Large intestine (tissue), 3 donors: ENCODE measurements at regions not wholly inside any gene's neighbourhood (a gene's known extent, or its start where the extent isn't known, plus 50 kb on each side); places are given as distances from the start of the nearest gene placed in this dataset.

ENCODE experiments used
- DNase-seq, 2 donors: peaks; one replicate each; pipeline versions ENCODE4 v3.0.0 to v3.0.0-alpha.2; 2013
- H3K27ac ChIP-seq: one replicate; pipeline ENCODE4 v1.5.1; 2013; ENCODE audit warnings: low read length
- H3K27me3 ChIP-seq: 2 replicates; pipeline ENCODE4 v1.6.1; 2013; ENCODE audit warnings: low read length; ENCODE audit not compliant: control insufficient read depth, insufficient read depth
- H3K36me3 ChIP-seq: 2 replicates; pipeline ENCODE4 v1.6.1; 2013; ENCODE audit warnings: low read length; ENCODE audit not compliant: control insufficient read depth, insufficient read depth
- H3K4me1 ChIP-seq: one replicate; pipeline ENCODE4 v1.6.1; 2013; ENCODE audit warnings: low read length; ENCODE audit not compliant: control insufficient read depth, insufficient read depth
- H3K4me3 ChIP-seq: one replicate; pipeline ENCODE4 v1.5.1; 2013; ENCODE audit warnings: low read length
- H3K9me3 ChIP-seq: one replicate; pipeline ENCODE4 v1.6.1; 2013; ENCODE audit warnings: mild to moderate bottlenecking, low read depth, low read length, moderate library complexity; ENCODE audit not compliant: control insufficient read depth
- WGBS: methylation state at CpG from one replicate; pipeline ENCODE4 v1.1.5; 2013; ENCODE audit warnings: low lambda C conversion rate; ENCODE audit not compliant: insufficient coverage; 5-methylcytosine and 5-hydroxymethylcytosine counted together

GRCh38 chr14:104519721-104520120 is 59.8 kb upstream of the C14orf180 start:
- Histone ChIP-seq H3K4me3 (no peak overlapping the region), H3K9me3 (peaks cover 4% of the 10 kb centered on the region), H3K27ac (no peak overlapping the region), H3K27me3 (no peaks in the 10 kb centered on the region), H3K36me3 (no peaks in the 10 kb centered on the region), H3K4me1 (no peaks in the 10 kb centered on the region)
- no CpG with 5 or more reads among the region's 8 CpGs for WGBS
- DNase-seq, result no peak

GRCh38 chr14:104520620-104521410 is 58.7 kb upstream of the C14orf180 start:
- no peak for DNase-seq
- no CpG with 5 or more reads among the region's 13 CpGs for WGBS

GRCh38 chr14:104521816-104522745 is 57.5 kb upstream of the C14orf180 start:
- H3K4me1 ChIP-seq, result no peaks in the 10 kb centered on the region
- WGBS, result no CpG with 5 or more reads among the region's 8 CpGs
- no peak overlapping the region for H3K4me3 ChIP-seq
- DNase-seq, result no peak
- no peak overlapping the region for H3K27ac ChIP-seq
- no peaks in the 10 kb centered on the region for H3K27me3 ChIP-seq
- peaks cover 10% of the 10 kb centered on the region for H3K9me3 ChIP-seq
- no peaks in the 10 kb centered on the region for H3K36me3 ChIP-seq

More at GRCh38 chr14:104520620-104521410, 58.7 kb upstream of the C14orf180 start:
- H3K36me3 ChIP-seq, result no peaks in the 10 kb centered on the region
- no peaks in the 10 kb centered on the region for H3K27me3 ChIP-seq
- H3K4me3 ChIP-seq, result no peak overlapping the region
- no peak overlapping the region for H3K27ac ChIP-seq
- H3K9me3 ChIP-seq, result peaks cover 4% of the 10 kb centered on the region
- H3K4me1 ChIP-seq, result no peaks in the 10 kb centered on the region

GRCh38 chr14:104522926-104523545 is 56.5 kb upstream of the C14orf180 start:
- WGBS, result no CpG with 5 or more reads among the region's 13 CpGs
- H3K9me3 ChIP-seq, result peaks cover 12% of the 10 kb centered on the region
- H3K4me3 ChIP-seq, result no peak overlapping the region
- no peaks in the 10 kb centered on the region for H3K36me3 ChIP-seq
- no peak for DNase-seq
- no peaks in the 10 kb centered on the region for H3K4me1 ChIP-seq
- H3K27ac ChIP-seq, result no peak overlapping the region
- H3K27me3 ChIP-seq, result no peaks in the 10 kb centered on the region

GRCh38 chr14:104523546-104523935 is 56.0 kb upstream of the C14orf180 start:
- WGBS, result no CpG with 5 or more reads among the region's 7 CpGs
- Histone ChIP-seq H3K4me1 (no peaks in the 10 kb centered on the region), H3K4me3 (no peak overlapping the region), H3K36me3 (no peaks in the 10 kb centered on the region), H3K27me3 (no peaks in the 10 kb centered on the region), H3K9me3 (peaks cover 14% of the 10 kb centered on the region), H3K27ac (no peak overlapping the region)
- no peak for DNase-seq

GRCh38 chr14:104524726-104525125 is 54.8 kb upstream of the C14orf180 start:
- no peaks in the 10 kb centered on the region for H3K4me1 ChIP-seq
- peaks cover 16% of the 10 kb centered on the region for H3K9me3 ChIP-seq
- no peaks in the 10 kb centered on the region for H3K27me3 ChIP-seq
- H3K4me3 ChIP-seq, result no peak overlapping the region
- no peak for DNase-seq
- no peak overlapping the region for H3K27ac ChIP-seq
- WGBS, result no CpG with 5 or more reads among the region's 9 CpGs
- H3K36me3 ChIP-seq, result no peaks in the 10 kb centered on the region

GRCh38 chr14:104526723-104527645 is 52.6 kb upstream of the C14orf180 start:
- peaks cover 16% of the 10 kb centered on the region for H3K9me3 ChIP-seq
- no peaks in the 10 kb centered on the region for H3K36me3 ChIP-seq
- H3K4me1 ChIP-seq, result no peaks in the 10 kb centered on the region
- H3K27ac ChIP-seq, result no peak overlapping the region
- H3K4me3 ChIP-seq, result no peak overlapping the region
- H3K27me3 ChIP-seq, result no peaks in the 10 kb centered on the region
- DNase-seq, result no peak
- 81% methylated on average over 3 of the region's 5 CpGs for WGBS

GRCh38 chr14:104527857-104528459 is 51.6 kb upstream of the C14orf180 start:
- Histone ChIP-seq H3K4me3 (no peak overlapping the region), H3K36me3 (no peaks in the 10 kb centered on the region), H3K27ac (no peak overlapping the region), H3K9me3 (peaks cover 16% of the 10 kb centered on the region), H3K27me3 (no peaks in the 10 kb centered on the region), H3K4me1 (no peaks in the 10 kb centered on the region)
- no peak for DNase-seq
- 89% methylated on average over 3 of the region's 4 CpGs for WGBS

- H3K27me3 ChIP-seq, result no peaks in the 10 kb centered on the region
- H3K4me1 ChIP-seq, result no peaks in the 10 kb centered on the region
- 95% methylated on average over 3 of the region's 7 CpGs for WGBS
- H3K36me3 ChIP-seq, result no peaks in the 10 kb centered on the region
- H3K4me3 ChIP-seq, result no peak overlapping the region
- H3K9me3 ChIP-seq, result peaks cover 16% of the 10 kb centered on the region
- DNase-seq, result no peak
- H3K27ac ChIP-seq, result no peak overlapping the region
Measured at GRCh38 chr14:104528496-104528895, 51.1 kb upstream of the C14orf180 start.
